ENCODE measurements at regions not wholly inside any gene's neighbourhood (a gene's known extent, or its start where the extent isn't known, plus 50 kb on each side); places are given as distances from the start of the nearest gene placed in this dataset.

DNA sequence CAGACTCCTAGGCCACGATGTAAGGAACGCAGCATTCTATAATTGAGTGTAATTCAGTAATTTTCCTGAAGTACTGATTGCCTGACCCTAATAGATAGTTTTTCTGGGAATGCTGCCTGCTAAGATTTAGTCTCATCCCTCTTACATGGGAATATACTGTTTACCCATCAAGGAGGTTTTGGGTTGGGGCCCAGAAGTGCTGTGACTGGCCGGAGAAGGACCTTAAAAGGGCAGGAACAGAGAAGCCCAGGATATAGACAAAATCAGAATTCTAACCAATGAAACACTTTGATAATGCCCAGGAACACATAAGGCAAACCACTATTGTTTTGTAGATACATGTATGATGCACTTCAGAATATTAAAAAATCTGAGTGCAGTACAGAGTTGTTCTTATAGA is 111.6 kb downstream of the RGS2 start:
- TF ChIP-seq, protein P1, sequence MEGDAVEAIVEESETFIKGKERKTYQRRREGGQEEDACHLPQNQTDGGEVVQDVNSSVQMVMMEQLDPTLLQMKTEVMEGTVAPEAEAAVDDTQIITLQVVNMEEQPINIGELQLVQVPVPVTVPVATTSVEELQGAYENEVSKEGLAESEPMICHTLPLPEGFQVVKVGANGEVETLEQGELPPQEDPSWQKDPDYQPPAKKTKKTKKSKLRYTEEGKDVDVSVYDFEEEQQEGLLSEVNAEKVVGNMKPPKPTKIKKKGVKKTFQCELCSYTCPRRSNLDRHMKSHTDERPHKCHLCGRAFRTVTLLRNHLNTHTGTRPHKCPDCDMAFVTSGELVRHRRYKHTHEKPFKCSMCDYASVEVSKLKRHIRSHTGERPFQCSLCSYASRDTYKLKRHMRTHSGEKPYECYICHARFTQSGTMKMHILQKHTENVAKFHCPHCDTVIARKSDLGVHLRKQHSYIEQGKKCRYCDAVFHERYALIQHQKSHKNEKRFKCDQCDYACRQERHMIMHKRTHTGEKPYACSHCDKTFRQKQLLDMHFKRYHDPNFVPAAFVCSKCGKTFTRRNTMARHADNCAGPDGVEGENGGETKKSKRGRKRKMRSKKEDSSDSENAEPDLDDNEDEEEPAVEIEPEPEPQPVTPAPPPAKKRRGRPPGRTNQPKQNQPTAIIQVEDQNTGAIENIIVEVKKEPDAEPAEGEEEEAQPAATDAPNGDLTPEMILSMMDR (IDR thresholded peaks at IDR 0.05), result no peak
- no peak for TF ChIP-seq POLR2A (IDR thresholded peaks at IDR 0.05)

Measured in upper lobe of left lung (tissue), 4 donors.